Astrocyte (in vitro differentiated cells and primary cell): ENCODE measurements at regions not wholly inside any gene's neighbourhood (a gene's known extent, or its start where the extent isn't known, plus 50 kb on each side); places are given as distances from the start of the nearest gene placed in this dataset.

Experiments used
- DNase-seq: peaks from one replicate; pipeline ENCODE4 v3.0.0-alpha.2; 2010; ENCODE audit warnings: low read depth
- FAIRE-seq: peaks from 2 replicates; lab custom pipeline; 2011; peaks lifted over from hg19 to GRCh38; lab: Jason Lieb, UNC
- H2AFZ ChIP-seq: 2 replicates; pipeline ENCODE4 v1.6.0; 2012; ENCODE audit warnings: low read depth, low read length, inconsistent platforms
- H3K27ac ChIP-seq: 2 replicates; pipeline ENCODE4 v1.5.1; 2011; ENCODE audit warnings: low read depth, low read length, inconsistent platforms
- H3K27me3 ChIP-seq: 2 replicates; pipeline ENCODE4 v1.6.0; 2011; ENCODE audit warnings: low read length, inconsistent platforms; ENCODE audit not compliant: insufficient read depth
- H3K36me3 ChIP-seq: 2 replicates; pipeline ENCODE4 v1.5.1; 2011; ENCODE audit warnings: low read length, inconsistent platforms; ENCODE audit not compliant: insufficient read depth
- H3K4me1 ChIP-seq: 2 replicates; pipeline ENCODE4 v1.5.1; 2011; ENCODE audit warnings: low read length, inconsistent platforms; ENCODE audit not compliant: insufficient read depth
- H3K4me2 ChIP-seq: 2 replicates; pipeline ENCODE4 v1.6.0; 2012; ENCODE audit warnings: low read length, inconsistent platforms
- H3K4me3 ChIP-seq: 2 replicates; pipeline ENCODE4 v1.5.1; 2011; ENCODE audit warnings: low read depth, mild to moderate bottlenecking, low read length, inconsistent platforms; ENCODE audit not compliant: insufficient read depth
- H3K79me2 ChIP-seq: 2 replicates; pipeline ENCODE4 v1.6.0; 2012; ENCODE audit warnings: mild to moderate bottlenecking, low read length, inconsistent platforms; ENCODE audit not compliant: insufficient read depth
- H3K9ac ChIP-seq: 2 replicates; pipeline ENCODE4 v1.6.0; 2012; ENCODE audit warnings: mild to moderate bottlenecking, low read length, inconsistent platforms
- H3K9me3 ChIP-seq: 2 replicates; pipeline ENCODE4 v1.5.1; 2012; ENCODE audit warnings: low read depth, mild to moderate bottlenecking, low read length, inconsistent platforms; ENCODE audit not compliant: insufficient read depth
- H4K20me1 ChIP-seq: 2 replicates; pipeline ENCODE4 v1.6.0; 2012; ENCODE audit warnings: low read length, inconsistent platforms; ENCODE audit not compliant: insufficient read depth
- H3K27ac Mint-ChIP-seq: one replicate; pipeline ENCODE4 v1.8.0; 2021; ENCODE audit warnings: mild to moderate bottlenecking, mixed read lengths; ENCODE audit not compliant: unreplicated experiment
- H3K27me3 Mint-ChIP-seq: one replicate; pipeline ENCODE4 v1.8.0; 2021; ENCODE audit warnings: low read depth, mixed read lengths; ENCODE audit not compliant: unreplicated experiment
- H3K36me3 Mint-ChIP-seq: one replicate; pipeline ENCODE4 v1.8.0; 2021; ENCODE audit warnings: low read depth, mixed read lengths; ENCODE audit not compliant: unreplicated experiment
- H3K4me1 Mint-ChIP-seq: one replicate; pipeline ENCODE4 v1.8.0; 2021; ENCODE audit warnings: low read depth, mixed read lengths; ENCODE audit not compliant: unreplicated experiment
- H3K4me3 Mint-ChIP-seq: one replicate; pipeline ENCODE4 v1.8.0; 2021; ENCODE audit warnings: mild to moderate bottlenecking, moderate library complexity, mixed read lengths; ENCODE audit not compliant: unreplicated experiment
- H3K9me3 Mint-ChIP-seq: one replicate; pipeline ENCODE4 v1.8.0; 2021; ENCODE audit warnings: mild to moderate bottlenecking, mixed read lengths; ENCODE audit not compliant: unreplicated experiment
- CTCF ChIP-seq: IDR thresholded peaks from 2 replicates; pipeline ENCODE4 v1.5.1; 2011; ENCODE audit warnings: low read depth, mild to moderate bottlenecking, inconsistent platforms, low read length, moderate library complexity; ENCODE audit not compliant: insufficient read depth
- EZH2 ChIP-seq: IDR thresholded peaks from 2 replicates; pipeline ENCODE4 v1.6.1; 2012; ENCODE audit warnings: mild to moderate bottlenecking, low read length, inconsistent platforms; ENCODE audit not compliant: insufficient read depth

GRCh38 chr9:100671898-100672297, 94.0 kb downstream of the CAVIN4 start:
- TF ChIP-seq CTCF (no peak), EZH2 (no peak)
- no peaks in the 10 kb centered on the region for H3K27me3 Mint-ChIP-seq
- DNase-seq: no peak
- Histone ChIP-seq H3K4me2 (no peak overlapping the region), H2AFZ (no peak overlapping the region), H3K79me2 (no peaks in the 10 kb centered on the region), H3K4me3 (no peak overlapping the region), H3K9me3 (no peaks in the 10 kb centered on the region), H3K27ac (no peak overlapping the region), H3K27me3 (no peaks in the 10 kb centered on the region), H3K36me3 (no peaks in the 10 kb centered on the region), H4K20me1 (no peaks in the 10 kb centered on the region), H3K4me1 (no peaks in the 10 kb centered on the region), H3K9ac (no peak overlapping the region)
- H3K36me3 Mint-ChIP-seq: no peaks in the 10 kb centered on the region
- peaks cover 5% of the 10 kb centered on the region for H3K9me3 Mint-ChIP-seq
- H3K4me1 Mint-ChIP-seq: no peaks in the 10 kb centered on the region
- no peak for FAIRE-seq
- no peak overlapping the region for H3K27ac Mint-ChIP-seq
- H3K4me3 Mint-ChIP-seq: no peak overlapping the region

DNA sequence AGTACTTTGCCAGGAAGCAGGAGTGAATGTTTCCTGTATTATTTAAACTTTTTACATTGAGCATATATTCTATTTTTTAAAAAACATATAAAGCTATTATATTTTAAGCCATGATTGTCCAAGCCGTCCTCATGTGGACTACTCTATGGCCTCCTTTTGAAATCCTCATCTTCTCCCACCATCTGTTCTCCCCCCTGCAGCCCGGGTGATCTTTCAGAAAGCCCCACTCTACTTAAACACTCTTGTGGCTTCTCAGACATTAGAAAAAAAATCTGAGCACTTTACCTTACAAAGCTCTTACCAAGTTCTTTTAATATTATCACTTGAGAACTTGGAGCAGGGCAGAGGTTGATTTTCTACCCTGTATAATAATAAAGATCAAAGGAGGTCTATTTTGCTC, 95.4 kb downstream of the CAVIN4 start:
- no peak for FAIRE-seq

More for the DNA sequence above, 95.4 kb downstream of the CAVIN4 start:
- Mint-ChIP-seq H3K4me3 (no peak overlapping the region), H3K9me3 (no peaks in the 10 kb centered on the region), H3K36me3 (no peaks in the 10 kb centered on the region), H3K4me1 (no peaks in the 10 kb centered on the region), H3K27ac (no peak overlapping the region), H3K27me3 (no peaks in the 10 kb centered on the region)
- no peaks in the 10 kb centered on the region for H3K36me3 ChIP-seq
- H3K4me2 ChIP-seq: no peak overlapping the region
- H3K9ac ChIP-seq: no peak overlapping the region
- no peak overlapping the region for H3K4me3 ChIP-seq
- H3K79me2 ChIP-seq: no peaks in the 10 kb centered on the region
- DNase-seq: no peak
- H3K27me3 ChIP-seq: no peaks in the 10 kb centered on the region
- H3K4me1 ChIP-seq: no peaks in the 10 kb centered on the region
- H3K9me3 ChIP-seq: no peaks in the 10 kb centered on the region
- H3K27ac ChIP-seq: no peak overlapping the region
- no peak overlapping the region for H2AFZ ChIP-seq
- TF ChIP-seq EZH2 (no peak), CTCF (no peak)
- H4K20me1 ChIP-seq: no peaks in the 10 kb centered on the region
